Suppressor macrophage treated with lipopolysaccharide for 1 hour (primary cell): ENCODE measurements at regions not wholly inside any gene's neighbourhood (a gene's known extent, or its start where the extent isn't known, plus 50 kb on each side); places are given as distances from the start of the nearest gene placed in this dataset.
"Not testable (repeated sequence)": the region's sequence is repeated elsewhere in the genome, so short reads cannot be mapped to it uniquely, and the experiment has no call there.

Source experiments
- DNase-seq, 3 donors: peaks; one replicate each; pipeline ENCODE4 v3.0.0-alpha.2; 2020 to 2022

- DNase-seq: not testable (repeated sequence)
Observed at GRCh38 chr5:145446875-145447274, 388.3 kb downstream of the PRELID2 start.

GRCh38 chr5:145446412-145446811 is 388.7 kb downstream of the PRELID2 start:
- DNase-seq: no peak

- no peak for DNase-seq
Observed at GRCh38 chr5:145445027-145445426, 390.1 kb downstream of the PRELID2 start.

DNA sequence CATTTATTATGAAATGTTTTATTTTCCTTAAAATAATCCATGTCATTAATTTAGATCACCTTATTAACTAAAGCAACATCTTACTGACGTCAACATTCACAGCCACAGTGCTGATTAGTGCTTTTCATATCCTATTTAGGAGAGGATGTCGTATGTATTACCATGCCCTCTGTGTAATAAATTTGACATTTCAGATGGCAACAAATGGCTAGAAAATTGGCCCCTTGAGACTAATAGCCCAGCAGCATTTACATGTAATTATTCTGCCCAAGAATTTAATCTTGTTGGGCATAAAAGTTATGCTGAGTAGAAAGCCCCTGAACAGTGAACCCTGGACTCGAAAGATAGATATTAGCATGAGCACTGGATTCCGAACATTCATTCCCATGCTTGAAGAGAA is 391.2 kb downstream of the PRELID2 start:
- DNase-seq: no peak

- DNase-seq: no peak
Observed at GRCh38 chr5:145443366-145443765, 391.8 kb downstream of the PRELID2 start.

GRCh38 chr5:145442661-145443060 is 392.5 kb downstream of the PRELID2 start:
- not testable (repeated sequence) for DNase-seq

GRCh38 chr5:145441228-145441627 is 393.9 kb downstream of the PRELID2 start:
- no peak for DNase-seq

DNA sequence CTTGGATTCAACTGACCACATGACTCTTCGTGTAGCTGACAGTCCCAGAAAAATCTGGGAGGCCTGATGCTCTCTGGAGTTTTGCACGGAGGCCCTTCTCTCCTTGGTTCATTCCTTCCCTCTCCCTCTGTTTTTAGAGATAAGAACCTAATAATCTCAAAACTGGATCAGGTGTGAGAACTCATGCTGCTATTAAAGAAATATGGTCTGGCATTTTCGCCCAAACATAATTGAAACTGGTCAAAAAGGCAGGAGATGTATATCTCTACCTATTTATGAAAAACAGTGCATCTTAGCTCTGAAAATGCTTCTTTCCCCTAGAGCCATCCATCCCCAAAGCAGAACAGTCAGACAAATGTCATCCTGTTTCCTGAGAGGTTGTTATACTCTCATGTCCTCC is 397.5 kb downstream of the PRELID2 start:
- no peak for DNase-seq

DNA sequence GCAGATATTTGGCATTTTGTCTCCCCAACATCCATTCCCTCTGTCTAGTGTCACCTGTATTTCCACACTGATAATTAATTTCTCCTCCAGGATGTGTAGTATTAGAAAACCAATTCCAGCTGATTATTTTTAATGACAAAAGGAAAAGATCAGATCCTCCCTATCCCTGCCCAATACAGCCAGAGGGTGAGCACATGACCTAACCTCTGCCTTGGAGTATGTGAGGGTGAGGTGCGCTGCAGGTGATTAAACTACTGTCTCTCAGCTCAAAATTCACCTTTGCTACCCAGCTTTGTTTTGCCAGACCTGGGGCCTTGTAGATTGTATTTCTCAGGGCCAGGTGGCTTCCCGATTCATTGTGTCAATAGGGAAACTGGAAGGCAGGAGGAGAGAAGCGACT is 402.1 kb downstream of the PRELID2 start:
- no peak for DNase-seq

DNA sequence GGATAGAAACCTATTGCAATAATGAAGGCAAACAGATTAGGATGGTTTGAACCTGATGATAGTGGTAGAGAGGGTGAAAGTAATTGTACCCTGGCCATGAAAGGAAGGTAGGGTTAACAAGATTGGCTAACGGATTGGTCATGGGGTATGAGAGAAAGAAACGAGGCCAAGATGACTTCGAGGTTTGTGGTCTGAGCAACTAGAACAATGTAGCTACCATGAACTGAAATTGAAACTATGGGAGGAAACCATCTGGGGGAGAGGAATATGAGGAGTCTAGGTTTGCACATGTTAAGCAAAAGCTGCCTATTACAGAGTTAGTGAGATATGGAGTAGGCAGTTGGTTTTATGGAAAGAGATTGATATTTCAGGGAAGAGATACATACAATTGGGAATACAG is 406.0 kb downstream of the PRELID2 start:
- DNase-seq: no peak

GRCh38 chr5:145408048-145408341 is 427.1 kb downstream of the PRELID2 start:
- no peak for DNase-seq

GRCh38 chr5:145407300-145408047 is 427.7 kb downstream of the PRELID2 start:
- DNase-seq: no peak

GRCh38 chr5:145403992-145404391 is 431.1 kb downstream of the PRELID2 start:
- DNase-seq: no peak

DNA sequence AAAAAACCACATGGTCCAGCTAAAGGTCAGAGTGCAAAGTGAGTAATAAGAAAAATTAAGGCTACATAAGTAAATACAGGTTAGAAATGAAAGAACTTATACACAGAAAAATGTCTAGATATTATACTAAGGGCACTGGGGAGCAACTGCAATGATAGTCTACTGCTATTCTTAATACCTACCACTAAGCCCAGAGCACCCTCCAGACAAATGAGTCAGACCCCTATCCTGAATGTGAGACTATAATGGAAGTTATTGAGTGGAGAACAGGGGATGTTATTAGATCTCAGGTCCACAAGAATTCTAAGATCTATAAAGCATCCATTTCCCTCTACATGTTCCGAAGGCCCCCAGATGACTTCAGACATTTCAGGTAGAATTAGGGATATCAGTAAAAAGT is 438.3 kb downstream of the PRELID2 start:
- DNase-seq: no peak

GRCh38 chr5:145395151-145395550 is 440.0 kb downstream of the PRELID2 start:
- not testable (repeated sequence) for DNase-seq

DNA sequence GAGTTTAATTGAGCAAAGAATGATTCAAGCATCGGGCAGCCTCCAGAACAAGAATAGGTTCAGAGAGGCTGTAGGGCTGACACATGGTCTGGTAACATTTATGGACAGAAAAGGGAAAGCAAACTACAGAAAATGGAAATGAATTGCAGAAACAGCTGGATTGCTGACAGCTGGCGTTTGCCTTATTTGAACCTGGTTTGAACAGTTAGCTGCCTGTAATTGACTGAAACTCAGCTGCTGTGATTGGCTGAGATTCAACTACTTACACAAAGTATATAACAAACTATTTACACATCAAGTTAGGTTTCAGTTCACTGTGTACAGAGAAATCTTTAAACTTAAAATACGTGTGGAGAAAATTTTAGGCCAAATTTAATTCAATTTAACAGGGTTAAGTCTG is 441.7 kb downstream of the PRELID2 start:
- DNase-seq: no peak

DNA sequence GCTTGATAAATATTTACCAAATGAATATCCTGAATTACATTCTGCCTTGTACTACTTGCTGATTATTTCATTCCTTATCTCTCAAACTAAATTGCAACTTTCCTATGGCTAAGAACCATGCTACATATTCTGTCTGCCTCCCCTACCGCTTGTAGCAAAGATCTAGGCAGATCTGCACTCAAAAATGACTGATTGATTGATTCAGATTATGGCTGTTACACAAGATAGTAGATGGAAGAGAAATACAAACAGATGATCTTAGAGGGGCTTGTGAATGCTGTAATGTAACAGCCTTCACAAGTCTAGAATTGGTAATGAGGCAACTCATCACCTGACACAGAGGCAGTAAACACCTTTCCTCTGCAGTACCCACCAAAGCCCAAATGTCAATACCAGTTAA is 446.1 kb downstream of the PRELID2 start:
- DNase-seq: no peak

DNA sequence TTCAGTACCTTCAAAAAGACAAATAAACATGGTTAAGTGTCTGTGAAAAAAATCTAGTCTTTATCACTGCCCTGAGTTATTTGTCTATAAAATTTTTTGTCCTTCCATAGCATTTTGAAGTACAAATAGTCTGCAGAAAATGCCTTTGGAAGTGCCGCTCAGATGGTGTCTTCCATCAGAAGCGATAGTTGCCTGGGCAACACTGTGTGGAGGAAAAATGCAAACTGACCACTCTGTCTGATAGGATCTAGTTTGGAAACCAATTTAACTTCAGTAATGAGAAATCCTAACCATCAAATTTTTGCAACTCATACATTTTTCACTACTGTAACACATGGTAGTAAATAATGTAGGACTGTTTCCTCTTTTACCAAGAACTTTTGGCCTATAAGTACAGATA is 449.9 kb downstream of the PRELID2 start:
- no peak for DNase-seq

DNA sequence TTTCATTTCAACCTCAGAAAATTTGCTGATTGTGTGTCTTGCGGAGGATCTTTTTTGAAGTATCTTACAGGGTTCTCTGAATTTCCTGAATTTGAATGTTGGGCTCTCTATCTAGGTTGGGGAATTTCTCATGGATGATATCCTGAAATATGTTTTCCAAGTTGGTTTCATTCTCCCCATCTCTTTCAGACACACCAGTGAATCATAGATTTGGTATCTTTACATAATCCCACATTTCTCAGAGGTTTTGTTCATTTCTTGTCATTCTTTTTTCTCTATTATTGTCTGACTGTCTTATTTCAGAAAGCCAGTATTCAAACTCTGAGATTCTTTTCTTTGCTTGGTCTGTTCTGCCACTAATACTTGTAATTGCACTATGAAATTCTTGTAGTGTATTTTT is 456.9 kb downstream of the PRELID2 start:
- DNase-seq: no peak

DNA sequence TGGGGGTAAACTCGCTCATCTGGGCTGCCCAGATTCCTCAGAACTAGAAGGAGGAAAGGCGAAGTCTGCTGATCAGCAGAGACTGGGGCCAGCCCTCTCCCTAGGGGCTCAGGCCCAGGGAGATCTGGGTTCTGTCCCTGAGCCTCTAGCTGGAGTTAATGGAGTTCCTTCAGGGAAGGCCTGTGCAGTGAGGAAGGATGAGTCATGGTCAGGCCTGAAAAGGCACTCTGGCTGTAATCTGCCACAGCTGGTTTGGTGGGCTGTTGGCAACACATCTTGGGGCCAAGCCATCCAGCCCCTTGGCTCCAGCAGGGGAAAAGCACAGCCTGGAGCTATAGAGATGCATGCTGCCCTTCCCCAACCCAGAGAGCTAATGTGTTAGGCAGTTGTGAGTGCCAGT is 459.6 kb downstream of the PRELID2 start:
- DNase-seq: no peak

GRCh38 chr5:145365464-145365863 is 469.7 kb downstream of the PRELID2 start:
- no peak for DNase-seq

DNA sequence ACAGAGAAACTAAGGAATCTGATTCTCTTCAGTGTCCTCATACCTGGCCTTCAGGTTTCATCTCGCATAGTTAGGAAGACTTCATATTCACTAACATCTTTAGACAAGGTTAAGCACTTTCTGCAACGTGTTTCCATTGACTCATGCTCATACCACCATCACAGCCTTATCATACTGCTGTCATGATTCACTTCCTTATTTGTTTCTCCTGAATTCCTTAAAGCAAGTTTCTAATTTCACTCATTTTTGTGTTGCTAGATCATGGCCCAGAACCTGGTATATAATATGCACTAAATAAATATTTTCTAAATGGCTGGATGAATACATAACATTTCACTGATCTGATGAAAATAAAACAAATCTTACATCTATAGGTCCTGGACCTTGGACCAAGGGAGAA is 472.9 kb downstream of the PRELID2 start:
- no peak for DNase-seq

DNA sequence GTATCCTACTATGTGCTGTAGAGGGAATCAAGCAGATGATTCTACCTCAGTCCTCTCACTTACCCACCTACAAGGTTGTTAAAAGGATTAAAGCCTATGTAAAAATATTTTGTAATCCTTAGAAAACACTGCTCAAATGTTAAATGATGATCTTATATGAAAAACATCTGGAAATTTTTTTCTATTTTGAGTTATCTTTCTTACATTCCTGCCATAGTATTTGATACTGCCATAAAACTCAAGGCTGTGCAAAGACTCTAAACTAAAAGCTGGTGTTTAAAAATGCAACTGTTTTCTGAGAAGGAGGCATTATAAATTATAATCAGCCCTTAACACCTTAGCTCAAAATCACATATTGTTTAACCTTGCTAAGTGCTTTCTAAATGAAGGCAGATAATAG is 474.2 kb downstream of the PRELID2 start:
- DNase-seq: no peak

GRCh38 chr5:145350513-145350912 is 484.6 kb downstream of the PRELID2 start:
- DNase-seq: no peak

- DNase-seq: peak in 1 of 3 donors; percentile 7
Observed at GRCh38 chr5:145347026-145347616, 488.0 kb downstream of the PRELID2 start.
